OCI-LY1 (cell line): ENCODE measurements at regions not wholly inside any gene's neighbourhood (a gene's known extent, or its start where the extent isn't known, plus 50 kb on each side); places are given as distances from the start of the nearest gene placed in this dataset.

ENCODE experiments used
- H2AFZ ChIP-seq: fragments of 200-600 bp; sonication (generic), shearing (Covaris generic); 2 replicates; pipeline ENCODE4 v1.6.0; 2014; ENCODE audit warnings: antibody characterized with exemption, mild to moderate bottlenecking, low read length
- H3F3A ChIP-seq: fragments of 200-600 bp; sonication (generic), shearing (Covaris generic); 2 replicates; pipeline ENCODE4 v1.6.0; 2014; ENCODE audit warnings: mild to moderate bottlenecking, antibody characterized with exemption, low read length, moderate library complexity; ENCODE audit not compliant: insufficient read depth
- H3K27ac ChIP-seq: fragments of 200-600 bp; sonication (generic); 2 replicates; pipeline ENCODE4 v1.5.1; 2014; ENCODE audit warnings: low read length, mixed run types, mild to moderate bottlenecking, low read depth; ENCODE audit not compliant: poor library complexity, severe bottlenecking
- H3K27me3 ChIP-seq: fragments of 200-600 bp; sonication (generic); 2 replicates; pipeline ENCODE4 v1.6.0; 2014; ENCODE audit warnings: antibody characterized with exemption, mild to moderate bottlenecking, low read length, moderate library complexity; ENCODE audit not compliant: insufficient read depth
- H3K36me3 ChIP-seq: fragments of 200-600 bp; sonication (generic); 2 replicates; pipeline ENCODE4 v1.6.1; 2014; ENCODE audit warnings: mild to moderate bottlenecking, antibody characterized with exemption, low read length, moderate library complexity, mixed read lengths; ENCODE audit not compliant: insufficient read depth
- H3K4me1 ChIP-seq: fragments of 200-600 bp; sonication (generic); 2 replicates; pipeline ENCODE4 v1.5.1; 2014; ENCODE audit warnings: mild to moderate bottlenecking, low read length, moderate library complexity; ENCODE audit not compliant: insufficient read depth, severe bottlenecking
- H3K4me2 ChIP-seq: fragments of 200-600 bp; sonication (generic), shearing (Covaris generic); 2 replicates; pipeline ENCODE4 v1.6.1; 2014; ENCODE audit warnings: low read length
- H3K4me3 ChIP-seq: fragments of 200-600 bp; sonication (generic); 2 replicates; pipeline ENCODE4 v1.5.1; 2014; ENCODE audit warnings: low read length, low read depth, mild to moderate bottlenecking, mixed read lengths; ENCODE audit not compliant: poor library complexity, severe bottlenecking
- H3K79me2 ChIP-seq: fragments of 200-600 bp; shearing (Covaris generic); 2 replicates; pipeline ENCODE4 v1.6.1; 2016; ENCODE audit warnings: mixed run types, low read length, mixed read lengths; ENCODE audit not compliant: insufficient read depth
- H3K9ac ChIP-seq: fragments of 200-600 bp; sonication (generic), shearing (Covaris generic); 2 replicates; pipeline ENCODE4 v1.6.1; 2014; ENCODE audit warnings: mild to moderate bottlenecking, low read length, mixed read lengths
- H3K9me2 ChIP-seq: fragments of 200-600 bp; sonication (generic), shearing (Covaris generic); 2 replicates; pipeline ENCODE4 v1.6.1; 2014; ENCODE audit warnings: low read depth, mild to moderate bottlenecking, low read length, mixed read lengths
- H3K9me3 ChIP-seq: fragments of 200-600 bp; shearing (Covaris generic); 2 replicates; pipeline ENCODE4 v1.6.1; 2014; ENCODE audit warnings: low read length, mixed read lengths
- H4K20me1 ChIP-seq: fragments of 200-600 bp; sonication (generic), shearing (Covaris generic); 2 replicates; pipeline ENCODE4 v1.6.0; 2016; ENCODE audit warnings: mild to moderate bottlenecking, low read length; ENCODE audit not compliant: insufficient read depth
- EZH2 ChIP-seq: fragments of 200-600 bp; sonication (generic), shearing (Covaris generic); IDR thresholded peaks from 2 replicates; pipeline ENCODE4 v1.8.0; 2017; ENCODE audit warnings: borderline replicate concordance, mixed run types, mild to moderate bottlenecking, antibody characterized with exemption, low read length, moderate library complexity, mixed read lengths
- TF ChIP-seq, protein P1 (sequence below): fragments of 200-600 bp; sonication (generic), shearing (Covaris generic); IDR thresholded peaks from 2 replicates; pipeline ENCODE4 v1.5.1; 2017; ENCODE audit warnings: mild to moderate bottlenecking, antibody characterized with exemption, low read length, moderate library complexity, mixed read lengths

DNA sequence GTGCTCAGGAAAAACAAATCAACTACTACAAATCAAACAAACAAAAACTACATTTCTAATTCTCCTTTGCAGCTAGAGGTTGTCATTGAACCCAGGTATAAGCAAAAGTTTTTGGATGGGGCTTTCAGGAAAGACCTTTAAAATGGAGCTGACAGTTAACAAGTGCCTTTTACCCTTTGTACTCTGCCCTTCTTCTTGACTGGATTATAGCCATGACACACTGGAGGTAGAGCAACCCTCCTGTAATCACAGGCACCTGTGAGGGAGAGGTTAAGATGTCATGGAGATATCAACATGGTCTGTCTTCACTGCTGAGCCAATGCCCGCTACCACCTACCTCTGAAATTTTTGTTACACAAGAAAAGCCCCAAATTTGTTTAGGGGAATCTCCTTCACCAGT lies 100.0 kb upstream of the GLS start:
- Histone ChIP-seq H3K36me3 (no peaks in the 10 kb centered on the region), H3K4me1 (no peaks in the 10 kb centered on the region), H3K27ac (no peak overlapping the region), H3K79me2 (no peaks in the 10 kb centered on the region), H3F3A (no peaks in the 10 kb centered on the region), H3K4me2 (no peak overlapping the region), H4K20me1 (no peaks in the 10 kb centered on the region), H3K27me3 (peaks cover 4% of the 10 kb centered on the region; the same call in 1 of the 2 replicates), H3K9me3 (peaks cover 8% of the 10 kb centered on the region; the same call in 1 of the 2 replicates), H3K4me3 (no peak overlapping the region), H2AFZ (no peak overlapping the region), H3K9ac (no peak overlapping the region), H3K9me2 (no peaks in the 10 kb centered on the region)
- no peak for TF ChIP-seq EZH2

DNA sequence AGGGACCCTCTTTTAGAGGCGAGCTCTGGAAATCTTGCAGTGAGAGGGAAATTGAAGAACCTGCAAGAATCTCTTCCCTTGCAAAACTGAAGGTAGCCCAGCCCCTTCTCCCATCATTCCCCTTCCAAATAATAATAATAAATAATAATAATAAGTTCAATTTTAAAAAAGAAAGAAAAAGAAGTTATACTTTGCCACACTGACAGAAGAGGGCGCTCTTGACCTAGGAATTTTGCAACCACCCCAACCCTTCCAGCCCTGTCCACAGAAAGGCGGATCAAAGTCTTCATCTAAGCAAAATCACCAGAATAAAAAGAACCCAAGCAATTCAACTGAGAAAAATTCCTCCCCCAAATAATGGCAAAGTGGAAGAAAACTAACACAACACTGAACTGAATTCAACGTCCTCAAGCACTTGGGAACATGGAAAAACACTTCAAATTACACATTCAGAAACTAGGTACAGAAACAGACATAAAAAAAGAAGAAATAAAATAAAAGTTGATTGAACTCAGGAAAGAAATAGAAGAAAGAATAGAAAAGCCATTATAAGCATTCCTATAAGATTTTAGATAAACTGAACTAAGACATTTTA lies 98.9 kb upstream of the GLS start:
- TF ChIP-seq, protein P1, sequence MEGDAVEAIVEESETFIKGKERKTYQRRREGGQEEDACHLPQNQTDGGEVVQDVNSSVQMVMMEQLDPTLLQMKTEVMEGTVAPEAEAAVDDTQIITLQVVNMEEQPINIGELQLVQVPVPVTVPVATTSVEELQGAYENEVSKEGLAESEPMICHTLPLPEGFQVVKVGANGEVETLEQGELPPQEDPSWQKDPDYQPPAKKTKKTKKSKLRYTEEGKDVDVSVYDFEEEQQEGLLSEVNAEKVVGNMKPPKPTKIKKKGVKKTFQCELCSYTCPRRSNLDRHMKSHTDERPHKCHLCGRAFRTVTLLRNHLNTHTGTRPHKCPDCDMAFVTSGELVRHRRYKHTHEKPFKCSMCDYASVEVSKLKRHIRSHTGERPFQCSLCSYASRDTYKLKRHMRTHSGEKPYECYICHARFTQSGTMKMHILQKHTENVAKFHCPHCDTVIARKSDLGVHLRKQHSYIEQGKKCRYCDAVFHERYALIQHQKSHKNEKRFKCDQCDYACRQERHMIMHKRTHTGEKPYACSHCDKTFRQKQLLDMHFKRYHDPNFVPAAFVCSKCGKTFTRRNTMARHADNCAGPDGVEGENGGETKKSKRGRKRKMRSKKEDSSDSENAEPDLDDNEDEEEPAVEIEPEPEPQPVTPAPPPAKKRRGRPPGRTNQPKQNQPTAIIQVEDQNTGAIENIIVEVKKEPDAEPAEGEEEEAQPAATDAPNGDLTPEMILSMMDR, result peak; percentile 43
- TF ChIP-seq EZH2, result no peak
- no peak overlapping the region for H3K4me3 ChIP-seq
- peaks cover 8% of the 10 kb centered on the region; the same call in 1 of the 2 replicates for H3K9me3 ChIP-seq
- H3K4me1 ChIP-seq, result no peaks in the 10 kb centered on the region
- H2AFZ ChIP-seq, result no peak overlapping the region
- H3K4me2 ChIP-seq, result no peak overlapping the region
- H3K9me2 ChIP-seq, result no peaks in the 10 kb centered on the region
- no peaks in the 10 kb centered on the region for H4K20me1 ChIP-seq
- no peaks in the 10 kb centered on the region for H3K79me2 ChIP-seq
- peaks cover 4% of the 10 kb centered on the region; the same call in 1 of the 2 replicates for H3K27me3 ChIP-seq
- H3K36me3 ChIP-seq, result no peaks in the 10 kb centered on the region
- no peak overlapping the region for H3K9ac ChIP-seq
- no peak overlapping the region for H3K27ac ChIP-seq
- no peaks in the 10 kb centered on the region for H3F3A ChIP-seq

DNA sequence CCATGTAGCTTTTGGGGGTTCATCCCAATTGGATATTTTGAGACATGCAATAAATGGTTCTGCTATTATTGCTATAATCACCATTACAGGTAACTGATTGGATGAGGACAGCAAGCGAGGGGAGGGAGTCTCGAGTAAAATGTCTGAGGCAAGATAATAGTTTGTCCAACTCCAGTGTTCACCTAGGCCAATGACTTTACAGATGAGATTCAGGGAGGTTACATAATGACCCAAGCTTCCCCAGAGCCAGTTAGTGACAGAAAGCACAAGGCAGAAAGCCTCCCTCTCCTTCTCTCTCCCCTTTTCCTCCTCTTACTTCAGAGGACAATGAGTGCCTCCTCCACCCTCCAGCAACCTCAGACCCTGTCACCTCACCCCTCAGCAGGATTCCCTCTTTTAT lies 98.4 kb upstream of the GLS start:
- Histone ChIP-seq H3K27ac (no peak overlapping the region), H3K4me2 (no peak overlapping the region), H2AFZ (no peak overlapping the region), H3F3A (no peaks in the 10 kb centered on the region), H3K36me3 (no peaks in the 10 kb centered on the region), H3K27me3 (peaks cover 4% of the 10 kb centered on the region; the same call in 1 of the 2 replicates), H3K4me1 (no peaks in the 10 kb centered on the region), H3K79me2 (no peaks in the 10 kb centered on the region), H4K20me1 (no peaks in the 10 kb centered on the region), H3K9me2 (no peaks in the 10 kb centered on the region), H3K9me3 (peaks cover 8% of the 10 kb centered on the region; the same call in 1 of the 2 replicates), H3K4me3 (no peak overlapping the region), H3K9ac (no peak overlapping the region)
- TF ChIP-seq, protein P1, result no peak
- no peak for TF ChIP-seq EZH2
